H1 (cell line): ENCODE measurements at regions not wholly inside any gene's neighbourhood (a gene's known extent, or its start where the extent isn't known, plus 50 kb on each side); places are given as distances from the start of the nearest gene placed in this dataset.

ENCODE experiments used
- CTCF ChIA-PET: fragments of 300-600 bp; sonication (Branson Sonifier 250); formaldehyde crosslinking; loops from one replicate; lab custom pipeline; 2021; ENCODE audit not compliant: partially characterized antibody; lab: Charles Lee
- POLR2A ChIA-PET: fragments of 300-600 bp; sonication (Branson Sonifier 250); formaldehyde crosslinking; loops from one replicate; lab custom pipeline; 2021; ENCODE audit warnings: inconsistent platforms; ENCODE audit not compliant: partially characterized antibody; lab: Charles Lee
- DNase-seq, 2 experiments: peaks; one replicate each; pipeline versions ENCODE4 v3.0.0 to v3.0.0-alpha.2; 2010 to 2022; ENCODE audit warnings: low spot score in 2 of 2, low read depth in 1 of 2, mixed read lengths in 1 of 2
- FAIRE-seq: peaks from 2 replicates; lab custom pipeline; 2011; peaks lifted over from hg19 to GRCh38; lab: Jason Lieb, UNC
- H2AFZ ChIP-seq: 2 replicates; pipeline ENCODE4 v1.8.1; 2012; ENCODE audit warnings: low read length, inconsistent platforms
- H2AK5ac ChIP-seq: 2 replicates; pipeline ENCODE4 v1.6.1; 2013; ENCODE audit warnings: low read depth, low read length
- H2BK120ac ChIP-seq: replicated peaks from 2 replicates; pipeline ENCODE3; 2013; ENCODE audit warnings: low read depth, low read length, inconsistent platforms
- H2BK12ac ChIP-seq: 2 replicates; pipeline ENCODE4 v1.6.1; 2013; ENCODE audit warnings: low read depth, low read length
- H2BK15ac ChIP-seq: 2 replicates; pipeline ENCODE4 v1.6.1; 2013; ENCODE audit warnings: low read length
- H2BK20ac ChIP-seq: 2 replicates; pipeline ENCODE4 v1.6.1; 2013; ENCODE audit warnings: low read length
- H2BK5ac ChIP-seq: 2 replicates; pipeline ENCODE4 v1.6.1; 2013; ENCODE audit warnings: low read depth, low read length
- H3K14ac ChIP-seq: 2 replicates; pipeline ENCODE4 v1.6.1; 2013; ENCODE audit warnings: inconsistent platforms; ENCODE audit not compliant: insufficient read length
- H3K18ac ChIP-seq: 2 replicates; pipeline ENCODE4 v1.6.1; 2013; ENCODE audit warnings: low read length; ENCODE audit errors: extremely low read depth
- H3K23ac ChIP-seq: 2 replicates; pipeline ENCODE4 v1.6.1; 2013; ENCODE audit warnings: inconsistent platforms; ENCODE audit not compliant: insufficient read length
- H3K23me2 ChIP-seq: 2 replicates; pipeline ENCODE4 v1.6.1; 2013; ENCODE audit warnings: low read depth, low read length
- H3K27ac ChIP-seq: 2 replicates; pipeline ENCODE4 v1.6.1; 2011; ENCODE audit warnings: low read depth, low read length, inconsistent platforms
- H3K27me3 ChIP-seq, 4 experiments: replicated peaks in 1 of 4; 1 replicate in 1 of 4; 2 replicates in 3 of 4; pipeline versions ENCODE4 v1.6.1 to v1.8.1; 2011 to 2013; ENCODE audit warnings: low read length in 3 of 4, mild to moderate bottlenecking in 3 of 4, inconsistent platforms in 2 of 4, mixed read lengths in 2 of 4, moderate library complexity in 1 of 4; ENCODE audit not compliant: control insufficient read depth in 3 of 4, insufficient read depth in 3 of 4; ENCODE audit errors: extremely low read depth in 1 of 4
- H3K36me3 ChIP-seq, 4 experiments: 2 replicates each; pipeline versions ENCODE4 v1.6.1 to v1.8.1; 2011 to 2013; ENCODE audit warnings: mild to moderate bottlenecking in 4 of 4, low read length in 3 of 4, moderate library complexity in 2 of 4, control low read depth in 1 of 4, inconsistent platforms in 1 of 4; ENCODE audit not compliant: insufficient read depth in 4 of 4, control insufficient read depth in 2 of 4
- H3K4ac ChIP-seq: replicated peaks from 2 replicates; pipeline ENCODE3; 2013; ENCODE audit warnings: low read length, low read depth, mixed read lengths, inconsistent platforms; ENCODE audit not compliant: insufficient read length
- H3K4me1 ChIP-seq, 4 experiments: replicated peaks in 1 of 4; 1 replicate in 1 of 4; 2 replicates in 3 of 4; pipeline versions ENCODE4 v1.6.1 to v1.8.1; 2011 to 2013; ENCODE audit warnings: low read length in 3 of 4, inconsistent platforms in 2 of 4, mixed read lengths in 1 of 4; ENCODE audit not compliant: insufficient read depth in 4 of 4, control insufficient read depth in 3 of 4
- H3K4me2 ChIP-seq, 2 experiments: 2 replicates each; pipeline versions ENCODE4 v1.6.1 to v1.8.1; 2011 to 2013; ENCODE audit warnings: low read depth in 2 of 2, low read length in 2 of 2, control low read depth in 1 of 2, inconsistent platforms in 1 of 2, mild to moderate bottlenecking in 1 of 2; ENCODE audit not compliant: insufficient read depth in 1 of 2
- H3K4me3 ChIP-seq, 4 experiments: fragments of 200-600, 300-600 bp in 1 of 4; sonication (generic), shearing (Covaris generic), sonication (Bioruptor Twin) in 1 of 4; 2 replicates each; pipeline versions ENCODE4 v1.5.1 to v1.8.1; 2011 to 2016; ENCODE audit warnings: low read length in 4 of 4, low read depth in 3 of 4, control low read depth in 2 of 4, inconsistent platforms in 2 of 4, mild to moderate bottlenecking in 2 of 4, mixed read lengths in 1 of 4, moderate library complexity in 1 of 4; ENCODE audit not compliant: insufficient read depth in 2 of 4; ENCODE audit errors: extremely low read depth in 1 of 4
- H3K56ac ChIP-seq: replicated peaks from 2 replicates; pipeline ENCODE3; 2013; ENCODE audit warnings: low read depth, mild to moderate bottlenecking, mixed read lengths, low read length, inconsistent platforms; ENCODE audit not compliant: insufficient read length
- H3K79me1 ChIP-seq: 2 replicates; pipeline ENCODE4 v1.6.1; 2013; ENCODE audit warnings: low read depth, low read length, control low read depth
- H3K79me2 ChIP-seq, 2 experiments: 2 replicates each; pipeline versions ENCODE4 v1.6.1 to v1.8.1; 2012 to 2013; ENCODE audit warnings: low read length in 2 of 2, mild to moderate bottlenecking in 2 of 2, inconsistent platforms in 1 of 2; ENCODE audit not compliant: insufficient read depth in 2 of 2, control insufficient read depth in 1 of 2
- H3K9ac ChIP-seq, 4 experiments: replicated peaks in 1 of 4; 1 replicate in 1 of 4; 2 replicates in 3 of 4; pipeline versions ENCODE4 v1.6.1 to v1.8.1; 2011 to 2013; ENCODE audit warnings: low read depth in 3 of 4, low read length in 3 of 4, control low read depth in 2 of 4, mild to moderate bottlenecking in 2 of 4, moderate library complexity in 2 of 4, inconsistent platforms in 1 of 4; ENCODE audit errors: extremely low read depth in 1 of 4
- H3K9me3 ChIP-seq, 2 experiments: 2 replicates each; pipeline versions ENCODE4 v1.6.1 to v1.8.1; 2012 to 2013; ENCODE audit warnings: mild to moderate bottlenecking in 2 of 2, moderate library complexity in 2 of 2, control low read depth in 1 of 2, inconsistent platforms in 1 of 2, low read depth in 1 of 2, low read length in 1 of 2, mixed read lengths in 1 of 2; ENCODE audit not compliant: insufficient read depth in 2 of 2
- H4K20me1 ChIP-seq, 2 experiments: replicated peaks in 1 of 2; 2 replicates each; pipeline versions ENCODE3 to v1.8.1; 2011 to 2013; ENCODE audit warnings: inconsistent platforms in 2 of 2, low read length in 2 of 2, mild to moderate bottlenecking in 1 of 2; ENCODE audit not compliant: insufficient read depth in 2 of 2, control insufficient read depth in 1 of 2
- H4K5ac ChIP-seq: 2 replicates; pipeline ENCODE4 v1.6.1; 2013; ENCODE audit warnings: low read length, low read depth, mixed read lengths, inconsistent platforms; ENCODE audit not compliant: insufficient read length
- H4K8ac ChIP-seq: 2 replicates; pipeline ENCODE4 v1.8.0; 2013; ENCODE audit warnings: mild to moderate bottlenecking, moderate library complexity, low read length, inconsistent platforms; ENCODE audit not compliant: insufficient read depth; ENCODE audit errors: extremely low read depth
- H4K91ac ChIP-seq: replicated peaks from 2 replicates; pipeline ENCODE3; 2013; ENCODE audit warnings: low read length, mixed read lengths, inconsistent platforms; ENCODE audit not compliant: insufficient read length
- ASH2L ChIP-seq: fragments of 200-600, 300-600 bp; sonication (generic); IDR thresholded peaks from one replicate; pipeline ENCODE4 v1.7.1; 2017; ENCODE audit warnings: low read length
- ATF3 ChIP-seq: IDR thresholded peaks from 2 replicates; pipeline ENCODE4 v1.6.1; 2011; ENCODE audit warnings: low read depth, mild to moderate bottlenecking, low read length; ENCODE audit not compliant: insufficient read depth
- BCL11A ChIP-seq, 2 experiments: IDR thresholded peaks; one replicate each; pipeline ENCODE4 v1.6.1; 2011; ENCODE audit warnings: low read depth in 2 of 2, low read length in 2 of 2, mild to moderate bottlenecking in 2 of 2
- HDAC2 ChIP-seq, 2 experiments: fragments of 300-600 bp in 1 of 2; sonication (generic) in 1 of 2; IDR thresholded peaks; 2 replicates each; pipeline ENCODE4 v1.6.1; 2011 to 2012; ENCODE audit warnings: low read depth in 2 of 2, low read length in 2 of 2, mild to moderate bottlenecking in 2 of 2, moderate library complexity in 2 of 2, borderline replicate concordance in 1 of 2, inconsistent platforms in 1 of 2
- JUND ChIP-seq: IDR thresholded peaks from 2 replicates; pipeline ENCODE4 v1.6.1; 2011; ENCODE audit warnings: mild to moderate bottlenecking, improper control_type of control experiment, low read length
- MAFK ChIP-seq: IDR thresholded peaks from 2 replicates; pipeline ENCODE4 v1.6.1; 2012; ENCODE audit warnings: low read depth, mild to moderate bottlenecking, improper control_type of control experiment, low read length
- SUZ12 ChIP-seq: fragments of 200-600 bp; sonication (generic); IDR thresholded peaks from 2 replicates; pipeline ENCODE4 v1.6.1; 2012; ENCODE audit warnings: mild to moderate bottlenecking, inconsistent platforms, low read length, moderate library complexity, mixed read lengths
- TAF1 ChIP-seq: IDR thresholded peaks from 2 replicates; pipeline ENCODE4 v1.6.1; 2011; ENCODE audit warnings: mild to moderate bottlenecking, low read depth, low read length
- TAF7 ChIP-seq: optimal IDR thresholded peaks from 2 replicates; pipeline ENCODE3; 2011; ENCODE audit warnings: low read depth, mild to moderate bottlenecking, inconsistent platforms, low read length, moderate library complexity, borderline replicate concordance
- USF2 ChIP-seq: IDR thresholded peaks from 2 replicates; pipeline ENCODE4 v1.6.1; 2011; ENCODE audit warnings: low read length, improper control_type of control experiment
- WGBS, 2 experiments: shearing (Covaris generic) in 1 of 2; methylation state at CpG; one replicate each; pipeline versions ENCODE4 v1.1.6 to v1.1.7; 2013 to 2015; ENCODE audit warnings: low lambda C conversion rate in 2 of 2, mixed read lengths in 2 of 2, inconsistent platforms in 1 of 2, low coverage in 1 of 2, missing lambda C conversion rate in 1 of 2; ENCODE audit not compliant: insufficient replicate concordance in 2 of 2, insufficient coverage in 1 of 2, insufficient read length in 1 of 2; ENCODE audit errors: extremely low coverage in 1 of 2, missing lambda C conversion rate in 1 of 2; 5-methylcytosine and 5-hydroxymethylcytosine counted together

DNA sequence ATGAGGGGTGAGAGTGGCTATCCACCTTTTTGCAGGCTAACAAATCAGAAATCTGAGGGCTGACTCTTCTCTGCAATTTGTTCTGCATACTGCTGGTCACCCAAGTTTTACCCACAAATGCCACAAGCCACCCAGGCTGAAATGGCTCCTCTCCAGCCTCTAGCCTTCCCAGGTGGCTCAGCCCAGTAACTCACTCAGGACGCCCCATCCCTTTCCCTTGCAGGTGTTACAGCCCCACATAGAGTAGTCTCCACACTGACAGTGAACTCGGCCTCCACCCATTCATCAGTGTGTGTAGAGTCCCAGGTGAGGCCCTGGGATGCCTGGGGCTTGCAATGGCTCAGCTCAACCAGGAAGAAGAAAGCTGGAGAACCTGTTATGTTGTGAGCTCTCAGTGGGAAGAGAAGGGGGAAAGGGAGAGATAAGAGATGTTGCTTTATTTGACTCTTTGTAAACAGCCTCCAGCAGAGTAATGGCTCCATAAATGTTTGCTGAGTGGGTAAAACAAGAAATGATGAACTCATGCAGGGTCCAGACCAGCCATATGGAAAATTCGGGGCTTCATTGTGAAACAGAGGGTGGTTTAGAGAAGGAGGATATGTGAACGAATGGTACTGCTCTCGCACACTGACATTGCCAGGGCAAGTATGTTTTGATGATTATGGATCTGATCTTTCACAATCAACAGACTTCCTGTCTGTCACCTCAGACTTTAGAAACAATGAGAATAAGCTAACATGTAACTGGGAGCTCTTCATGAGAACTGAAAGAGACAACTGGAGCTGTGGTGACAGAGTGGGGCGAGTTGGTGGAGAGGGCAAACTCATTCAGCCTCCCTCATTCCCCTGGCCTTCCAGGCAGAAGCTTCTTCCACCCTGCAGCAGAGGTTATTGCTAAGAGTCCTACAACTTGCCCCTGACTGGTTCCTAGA lies 74.2 kb upstream of the RFC3 start:
- Histone ChIP-seq H3K36me3 (no peaks in the 10 kb centered on the region), H4K91ac (no peak overlapping the region), H3K4me2 (no peak overlapping the region), H3K4ac (no peak overlapping the region), H3K56ac (no peak overlapping the region), H3K79me1 (no peaks in the 10 kb centered on the region), H3K4me3 (no peak overlapping the region), H2BK5ac (no peak overlapping the region), H2BK15ac (no peak overlapping the region), H3K79me2 (no peaks in the 10 kb centered on the region), H3K14ac (no peak overlapping the region), H3K18ac (no peak overlapping the region), H3K9ac (no peak overlapping the region), H3K27me3 (no peaks in the 10 kb centered on the region), H4K20me1 (no peaks in the 10 kb centered on the region), H2BK12ac (no peak overlapping the region), H3K4me1 (no peaks in the 10 kb centered on the region), H3K27ac (no peak overlapping the region), H3K9me3 (no peaks in the 10 kb centered on the region), H4K8ac (no peak overlapping the region), H2BK20ac (no peak overlapping the region), H2AFZ (no peak overlapping the region), H2AK5ac (no peak overlapping the region), H3K23me2 (no peaks in the 10 kb centered on the region)
- FAIRE-seq = no peak
- no peak for DNase-seq
- CTCF ChIA-PET = interaction anchor here (0.6 kb wide), 1 partner anchor 37 kb away, joined by 3 read pairs; no protein-coding TSS in a partner anchor
- POLR2A ChIA-PET = no interaction called here
- TF ChIP-seq USF2 (no peak), BCL11A (IDR thresholded peaks at IDR 0.05; ENCODE audit: low read depth in 2 of 2, low read length in 2 of 2) (no peak), ASH2L (no peak), SUZ12 (no peak), JUND (no peak), MAFK (no peak), HDAC2 (IDR thresholded peaks at IDR 0.05; ENCODE audit: borderline replicate concordance in 1 of 2, low read depth in 2 of 2, low read length in 2 of 2) (no peak), ATF3 (no peak), TAF7 (no peak), TAF1 (no peak)
- TF ChIP-seq, all 59 proteins: peak for 0
- no peak overlapping the region for H2BK120ac ChIP-seq
- WGBS, 2 experiments = 87% methylated on average over 6 of the region's 6 CpGs; no CpG with 5 or more reads in 1 of the 2 experiments
- no peak overlapping the region for H4K5ac ChIP-seq
- no peak overlapping the region for H3K23ac ChIP-seq
